ENCODE measurements at regions not wholly inside any gene's neighbourhood (a gene's known extent, or its start where the extent isn't known, plus 50 kb on each side); places are given as distances from the start of the nearest gene placed in this dataset.

- no peak for TF ChIP-seq CTCF (IDR thresholded peaks at IDR 0.05)
- no peak for TF ChIP-seq POLR2AphosphoS5 (IDR thresholded peaks at IDR 0.05; ENCODE audit: insufficient read depth in 1 of 2, low read depth in 1 of 2)
Measured at GRCh38 chr9:16068476-16068875, 515.6 kb downstream of the CCDC171 start.
